SU-DHL-6 (cell line): ENCODE measurements at regions not wholly inside any gene's neighbourhood (a gene's known extent, or its start where the extent isn't known, plus 50 kb on each side); places are given as distances from the start of the nearest gene placed in this dataset.

ENCODE experiments used
- EZH2phosphoT487 ChIP-seq: fragments of 200-600 bp; sonication (generic), shearing (Covaris generic); conservative IDR thresholded peaks from 2 replicates; pipeline ENCODE4 v1.6.1; 2018; ENCODE audit warnings: mild to moderate bottlenecking, antibody characterized with exemption, low read length, moderate library complexity, mixed read lengths
- TF ChIP-seq, protein P1 (sequence below): fragments of 200-600 bp; sonication (generic); IDR thresholded peaks from one replicate; pipeline ENCODE4 v1.5.1; 2017; ENCODE audit warnings: antibody characterized with exemption, mild to moderate bottlenecking, low read length, moderate library complexity; ENCODE audit not compliant: insufficient read depth, poor library complexity, severe bottlenecking

DNA sequence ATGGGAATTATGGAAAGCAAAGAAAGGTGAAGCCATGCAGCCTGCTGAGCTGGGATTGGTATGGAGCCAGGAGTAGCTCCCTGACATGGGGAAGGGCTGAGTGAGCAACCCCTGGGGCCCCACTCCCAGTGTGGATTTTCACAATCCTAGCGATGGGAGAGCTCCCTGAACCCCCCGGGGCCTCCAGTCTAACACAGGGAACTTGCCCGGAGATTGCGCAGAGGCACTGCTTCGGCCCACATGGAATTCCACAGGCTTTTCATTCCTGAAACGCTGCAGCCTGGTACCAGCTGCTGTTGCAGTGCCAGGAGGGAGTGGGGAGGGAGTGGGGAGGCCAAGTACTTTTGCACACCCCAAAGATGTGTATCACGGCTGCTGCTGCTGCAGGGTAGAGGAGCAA, 110.4 kb upstream of the C21orf91 start:
- TF ChIP-seq, protein P1, sequence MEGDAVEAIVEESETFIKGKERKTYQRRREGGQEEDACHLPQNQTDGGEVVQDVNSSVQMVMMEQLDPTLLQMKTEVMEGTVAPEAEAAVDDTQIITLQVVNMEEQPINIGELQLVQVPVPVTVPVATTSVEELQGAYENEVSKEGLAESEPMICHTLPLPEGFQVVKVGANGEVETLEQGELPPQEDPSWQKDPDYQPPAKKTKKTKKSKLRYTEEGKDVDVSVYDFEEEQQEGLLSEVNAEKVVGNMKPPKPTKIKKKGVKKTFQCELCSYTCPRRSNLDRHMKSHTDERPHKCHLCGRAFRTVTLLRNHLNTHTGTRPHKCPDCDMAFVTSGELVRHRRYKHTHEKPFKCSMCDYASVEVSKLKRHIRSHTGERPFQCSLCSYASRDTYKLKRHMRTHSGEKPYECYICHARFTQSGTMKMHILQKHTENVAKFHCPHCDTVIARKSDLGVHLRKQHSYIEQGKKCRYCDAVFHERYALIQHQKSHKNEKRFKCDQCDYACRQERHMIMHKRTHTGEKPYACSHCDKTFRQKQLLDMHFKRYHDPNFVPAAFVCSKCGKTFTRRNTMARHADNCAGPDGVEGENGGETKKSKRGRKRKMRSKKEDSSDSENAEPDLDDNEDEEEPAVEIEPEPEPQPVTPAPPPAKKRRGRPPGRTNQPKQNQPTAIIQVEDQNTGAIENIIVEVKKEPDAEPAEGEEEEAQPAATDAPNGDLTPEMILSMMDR = no peak
- TF ChIP-seq EZH2phosphoT487 = no peak
